ENCODE measurements at regions not wholly inside any gene's neighbourhood (a gene's known extent, or its start where the extent isn't known, plus 50 kb on each side); places are given as distances from the start of the nearest gene placed in this dataset.

DNA sequence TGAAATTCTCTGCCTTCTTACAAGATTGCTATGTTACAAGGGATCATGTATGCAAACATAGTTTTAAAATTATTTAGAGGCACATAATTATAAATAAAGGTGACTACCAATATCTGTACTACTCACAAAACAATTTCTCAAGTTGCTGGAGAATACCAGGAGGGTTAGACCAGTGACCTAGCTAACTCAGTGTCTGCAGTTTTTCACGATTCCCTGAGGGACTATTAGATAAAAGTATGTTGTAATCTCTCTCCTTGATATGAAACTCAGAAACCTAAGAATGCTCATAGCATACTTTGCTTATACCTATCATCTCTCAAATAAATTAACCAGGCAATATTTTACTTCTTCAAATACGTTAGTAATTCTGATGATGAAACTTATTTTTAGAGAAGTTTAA, 534.0 kb upstream of the ANKRD30A start:
- Mint-ChIP-seq H3K27ac (no peak overlapping the region), H3K4me3 (no peak overlapping the region), H3K4me1 (no peaks in the 10 kb centered on the region), H3K9me3 (peaks cover 3% of the 10 kb centered on the region), H3K36me3 (no peaks in the 10 kb centered on the region), H3K27me3 (no peaks in the 10 kb centered on the region)
- no peak for ATAC-seq (ENCODE audit: low read depth)
- DNase-seq (ENCODE audit: low spot score in 2 of 2) = no peak

DNA sequence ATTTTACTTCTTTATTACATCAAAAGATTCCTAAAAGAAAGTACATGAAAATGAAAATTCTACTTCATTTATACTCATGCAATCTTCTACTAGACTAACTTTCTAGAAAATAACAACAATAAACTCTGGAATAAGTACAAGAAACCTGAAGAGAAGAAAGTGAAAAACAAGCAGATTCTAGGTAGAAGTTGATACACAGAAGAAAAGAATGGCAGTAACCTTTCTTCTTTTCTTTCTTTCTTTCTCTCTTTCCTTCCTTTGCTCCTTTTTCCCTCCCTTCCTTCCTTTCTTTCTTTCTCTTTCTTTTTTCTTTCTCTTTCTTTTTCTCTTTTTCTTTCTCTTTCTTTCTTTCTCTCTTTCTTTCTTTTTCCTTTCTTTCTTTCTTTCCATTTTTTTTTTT, 541.7 kb upstream of the ANKRD30A start:
- ATAC-seq (ENCODE audit: low read depth) (no peak), DNase-seq (ENCODE audit: low spot score in 2 of 2) (no peak)
- Mint-ChIP-seq H3K36me3 (no peaks in the 10 kb centered on the region), H3K9me3 (peaks cover 5% of the 10 kb centered on the region), H3K27me3 (no peaks in the 10 kb centered on the region), H3K4me3 (no peak overlapping the region), H3K4me1 (no peaks in the 10 kb centered on the region), H3K27ac (no peak overlapping the region)

DNA sequence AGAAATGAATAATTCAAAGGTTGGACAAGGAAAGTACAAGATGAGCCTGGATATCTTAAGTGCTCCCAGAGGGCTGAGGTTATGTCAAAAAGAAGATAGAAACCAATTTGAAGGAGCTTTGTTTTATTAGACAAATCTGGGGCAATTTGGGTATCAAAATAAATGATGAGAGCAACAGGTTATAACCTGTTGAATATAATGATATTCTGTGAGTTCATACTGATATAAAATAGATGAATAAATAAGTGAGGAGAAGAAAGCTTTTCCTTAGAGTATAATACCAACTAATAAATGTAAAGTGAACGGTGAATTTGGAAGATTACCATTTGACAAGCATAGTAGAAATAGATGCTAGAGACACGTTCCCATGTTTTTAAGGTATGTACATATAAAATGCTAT, 544.2 kb upstream of the ANKRD30A start:
- Mint-ChIP-seq H3K4me1 (no peaks in the 10 kb centered on the region), H3K4me3 (no peak overlapping the region), H3K27ac (no peak overlapping the region), H3K36me3 (no peaks in the 10 kb centered on the region), H3K27me3 (peaks cover 3% of the 10 kb centered on the region), H3K9me3 (peaks cover 5% of the 10 kb centered on the region)
- ATAC-seq (ENCODE audit: low read depth) (no peak), DNase-seq (ENCODE audit: low spot score in 2 of 2) (no peak)

DNA sequence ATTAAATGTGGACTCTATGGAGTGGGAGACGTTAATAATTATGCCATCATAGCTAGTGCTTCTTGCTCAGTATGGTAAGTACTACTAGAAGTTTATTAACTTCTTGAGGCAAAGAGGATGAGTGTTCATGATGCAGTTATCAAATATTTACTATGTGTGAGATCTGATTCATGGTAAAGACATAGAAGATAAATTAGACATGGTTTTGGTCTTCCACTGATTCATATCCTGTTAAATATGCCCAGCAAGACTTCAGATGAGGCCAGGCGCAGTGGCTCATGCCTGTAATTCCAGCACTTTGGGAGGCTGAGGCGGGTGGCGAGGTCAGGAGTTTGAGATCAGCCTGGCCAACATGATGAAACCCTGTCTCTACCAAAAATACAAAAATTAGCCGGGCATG, 547.1 kb upstream of the ANKRD30A start:
- H3K36me3 Mint-ChIP-seq = no peaks in the 10 kb centered on the region
- no peak for DNase-seq (ENCODE audit: low spot score in 2 of 2)
- H3K4me1 Mint-ChIP-seq = no peaks in the 10 kb centered on the region
- peaks cover 3% of the 10 kb centered on the region for H3K27me3 Mint-ChIP-seq
- H3K27ac Mint-ChIP-seq = no peak overlapping the region
- no peak overlapping the region for H3K4me3 Mint-ChIP-seq
- peaks cover 3% of the 10 kb centered on the region for H3K9me3 Mint-ChIP-seq
- no peak for ATAC-seq (ENCODE audit: low read depth)

DNA sequence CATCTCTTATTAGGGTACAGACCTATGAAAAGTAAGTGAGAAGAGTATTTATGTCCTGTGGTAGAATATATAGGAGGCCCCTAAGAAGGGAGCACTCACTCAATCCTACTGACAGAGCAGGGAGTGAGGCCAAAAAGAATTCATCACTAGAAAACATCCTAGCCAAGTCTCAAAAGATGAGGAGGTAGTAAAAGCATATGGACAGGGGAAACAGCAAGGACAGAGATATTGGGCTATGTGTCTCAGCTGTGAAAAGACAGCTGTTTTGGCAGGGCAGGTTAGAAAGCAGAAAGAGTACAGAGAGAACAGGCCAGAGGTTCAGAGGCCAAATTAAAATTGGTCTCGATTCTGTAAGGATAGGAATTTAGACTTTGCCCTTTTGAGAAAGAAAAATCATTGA, 548.3 kb upstream of the ANKRD30A start:
- Mint-ChIP-seq H3K36me3 (no peaks in the 10 kb centered on the region), H3K9me3 (peaks cover 3% of the 10 kb centered on the region), H3K27me3 (peaks cover 3% of the 10 kb centered on the region), H3K4me1 (no peaks in the 10 kb centered on the region), H3K4me3 (no peak overlapping the region), H3K27ac (no peak overlapping the region)
- ATAC-seq (ENCODE audit: low read depth) (no peak), DNase-seq (ENCODE audit: low spot score in 2 of 2) (no peak)

DNA sequence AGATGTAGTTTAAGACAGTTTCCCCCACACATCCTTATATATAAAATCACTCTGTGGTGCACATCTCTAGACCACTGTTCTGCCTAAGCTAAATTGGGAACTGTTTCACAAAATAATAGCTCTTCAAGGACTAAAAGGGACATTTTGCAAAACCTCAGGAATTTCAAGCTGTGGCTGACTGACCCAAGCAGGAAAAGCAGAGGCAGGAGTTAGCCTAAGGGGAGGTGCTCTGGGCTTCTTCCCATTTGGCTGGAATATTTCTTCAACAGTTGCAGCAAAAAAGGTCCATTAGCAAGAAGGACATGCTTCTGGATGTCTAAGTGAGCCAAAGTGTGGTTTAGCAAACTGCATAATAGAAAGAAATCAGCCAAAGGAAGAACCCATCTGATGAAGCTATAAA, 551.2 kb upstream of the ANKRD30A start:
- H3K4me1 Mint-ChIP-seq = no peaks in the 10 kb centered on the region
- H3K4me3 Mint-ChIP-seq = no peak overlapping the region
- H3K27me3 Mint-ChIP-seq = peaks cover 3% of the 10 kb centered on the region
- DNase-seq (ENCODE audit: low spot score in 2 of 2) = no peak
- H3K36me3 Mint-ChIP-seq = no peaks in the 10 kb centered on the region
- no peak overlapping the region for H3K27ac Mint-ChIP-seq
- peaks cover 1% of the 10 kb centered on the region for H3K9me3 Mint-ChIP-seq
- no peak for ATAC-seq (ENCODE audit: low read depth)

DNA sequence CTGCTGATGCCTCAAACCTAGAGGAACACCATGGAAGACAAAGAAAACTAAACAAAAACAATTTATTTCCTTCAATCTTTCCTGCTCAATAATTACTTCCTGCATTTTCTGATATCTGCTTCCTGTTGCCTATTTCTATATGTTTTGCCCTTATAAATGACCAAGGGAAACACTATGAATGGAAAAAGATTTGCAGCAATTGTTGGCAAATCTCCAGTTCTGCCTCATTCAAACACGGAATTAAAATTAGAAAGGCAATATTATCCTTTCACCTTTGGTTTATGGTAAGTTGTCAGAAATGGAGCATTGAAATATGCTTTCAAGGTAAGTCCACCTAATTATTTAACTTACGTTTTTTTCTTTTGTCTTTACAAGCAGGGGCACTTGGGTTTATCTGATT, 552.2 kb upstream of the ANKRD30A start:
- Mint-ChIP-seq H3K4me1 (no peaks in the 10 kb centered on the region), H3K4me3 (no peak overlapping the region), H3K36me3 (no peaks in the 10 kb centered on the region), H3K27ac (no peak overlapping the region), H3K27me3 (peaks cover 3% of the 10 kb centered on the region), H3K9me3 (peaks cover 1% of the 10 kb centered on the region)
- DNase-seq (ENCODE audit: low spot score in 2 of 2) (no peak), ATAC-seq (ENCODE audit: low read depth) (no peak)

DNA sequence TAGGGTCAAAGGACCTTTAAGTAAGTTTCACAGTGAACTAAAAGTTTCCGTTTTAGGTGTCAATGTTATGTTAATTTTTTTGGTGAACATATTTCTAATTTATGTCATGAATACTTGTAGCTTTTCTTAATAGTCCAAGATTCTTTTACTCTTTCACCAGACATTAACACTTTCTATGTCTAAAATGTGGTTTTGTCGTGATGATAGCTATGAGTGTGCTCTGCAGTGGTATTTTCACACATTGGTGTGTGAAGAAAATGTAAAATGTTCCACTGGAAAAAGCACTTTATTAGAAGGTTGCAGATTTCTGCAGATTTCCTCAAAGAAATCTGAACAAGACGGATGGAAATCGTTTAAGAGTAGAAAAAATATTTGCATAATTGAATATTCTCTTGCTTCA, 561.0 kb upstream of the ANKRD30A start:
- no peak overlapping the region for H3K27ac Mint-ChIP-seq

DNA sequence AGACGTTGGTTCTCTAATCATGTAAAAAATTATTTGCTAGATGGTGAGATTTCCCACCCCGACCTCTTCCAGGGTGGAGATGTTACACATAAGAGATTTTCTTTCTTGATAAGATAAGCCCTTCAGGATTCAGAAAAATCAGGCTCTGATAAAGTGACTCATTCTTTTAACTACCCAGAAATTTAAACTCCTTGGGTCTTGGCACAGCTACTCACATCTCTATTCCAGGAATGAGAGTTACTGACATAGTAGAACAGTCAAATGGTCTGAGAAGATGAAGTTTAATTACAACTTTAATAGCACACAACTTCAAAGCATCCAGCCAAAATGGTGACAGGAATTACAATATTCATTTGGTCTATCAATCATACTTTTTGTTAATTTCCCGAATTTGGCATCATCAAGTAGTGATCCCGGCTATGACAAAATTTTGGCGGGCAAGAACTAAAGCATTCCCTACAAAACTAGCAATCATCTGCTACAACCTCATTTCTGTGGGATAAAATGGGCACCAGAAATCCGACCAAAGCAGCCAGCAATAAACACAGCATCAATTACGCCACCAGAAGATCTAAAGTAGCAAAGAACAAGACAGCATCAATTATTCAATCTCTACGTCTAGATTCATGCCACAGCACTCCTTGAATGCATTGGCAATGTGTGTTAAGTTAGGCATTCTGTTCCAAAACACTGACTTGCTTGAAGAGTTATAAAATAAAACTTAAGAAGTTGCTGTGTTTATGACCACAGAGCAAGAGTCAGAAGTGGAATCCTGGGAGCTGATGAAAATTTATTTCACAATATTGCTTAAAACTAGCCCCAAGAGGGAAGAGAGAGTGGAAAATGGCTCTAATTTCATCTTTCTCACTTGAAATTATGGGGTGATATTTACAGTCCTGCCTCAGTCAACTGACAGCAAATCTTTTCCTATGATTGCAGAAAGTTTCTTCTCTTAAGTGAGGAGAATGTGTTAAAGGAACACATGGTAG, 565.7 kb upstream of the ANKRD30A start:
- no peaks in the 10 kb centered on the region for H3K9me3 Mint-ChIP-seq
- no peak for ATAC-seq (ENCODE audit: low read depth)
- H3K36me3 Mint-ChIP-seq = no peaks in the 10 kb centered on the region
- no peak overlapping the region for H3K27ac Mint-ChIP-seq
- DNase-seq (ENCODE audit: low spot score in 2 of 2) = no peak
- H3K4me3 Mint-ChIP-seq = no peak overlapping the region
- H3K4me1 Mint-ChIP-seq = no peaks in the 10 kb centered on the region
- H3K27me3 Mint-ChIP-seq = no peaks in the 10 kb centered on the region

More for the DNA sequence above, 561.0 kb upstream of the ANKRD30A start:
- Mint-ChIP-seq H3K4me1 (no peaks in the 10 kb centered on the region), H3K4me3 (no peak overlapping the region), H3K27me3 (no peaks in the 10 kb centered on the region), H3K36me3 (no peaks in the 10 kb centered on the region), H3K9me3 (peaks cover 3% of the 10 kb centered on the region)
- DNase-seq (ENCODE audit: low spot score in 2 of 2) = no peak
- no peak for ATAC-seq (ENCODE audit: low read depth)

DNA sequence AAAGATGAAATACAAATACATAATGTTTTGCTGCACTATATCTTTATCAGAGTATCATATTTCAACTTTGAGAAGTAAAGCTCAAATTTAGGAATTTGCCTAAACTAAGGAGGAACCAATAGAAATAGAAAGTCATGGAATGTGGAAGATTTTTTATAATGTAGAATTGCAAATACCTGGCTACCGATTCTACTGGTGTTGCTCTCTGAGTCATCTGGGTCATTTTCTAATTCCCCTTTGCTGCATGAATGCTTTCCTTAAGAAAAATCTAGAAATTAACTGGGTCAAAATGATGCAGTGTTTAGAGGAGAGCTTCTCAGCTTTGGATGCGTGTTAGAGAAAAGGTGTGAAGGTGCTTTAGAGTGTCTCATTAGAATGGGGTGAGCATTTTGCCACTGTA, 568.9 kb upstream of the ANKRD30A start:
- no peaks in the 10 kb centered on the region for H3K36me3 Mint-ChIP-seq
- ATAC-seq (ENCODE audit: low read depth) (no peak), DNase-seq (ENCODE audit: low spot score in 2 of 2) (no peak)
- no peaks in the 10 kb centered on the region for H3K27me3 Mint-ChIP-seq
- H3K9me3 Mint-ChIP-seq = no peaks in the 10 kb centered on the region
- H3K27ac Mint-ChIP-seq = no peak overlapping the region
- no peaks in the 10 kb centered on the region for H3K4me1 Mint-ChIP-seq
- H3K4me3 Mint-ChIP-seq = no peak overlapping the region

DNA sequence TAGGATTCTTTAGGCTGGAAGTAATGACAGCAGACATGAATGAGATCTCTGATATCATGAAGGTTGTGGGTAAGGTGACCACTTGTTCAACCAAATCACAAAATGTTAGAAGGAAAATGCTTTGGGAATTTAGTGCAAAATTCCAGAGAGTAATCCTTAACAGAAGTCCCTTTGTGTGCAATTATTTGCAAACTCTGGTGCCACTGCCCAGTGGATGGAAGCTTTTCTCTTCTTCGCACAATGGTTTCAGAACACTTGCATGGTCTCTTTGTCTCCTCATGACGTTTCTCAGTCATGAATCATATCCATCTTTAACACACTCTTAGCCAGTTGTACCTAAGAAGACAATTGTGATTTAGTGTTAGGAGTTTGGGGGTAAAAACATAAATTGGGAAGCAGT, 570.4 kb upstream of the ANKRD30A start:
- no peak for DNase-seq (ENCODE audit: low spot score in 2 of 2)
- no peak for ATAC-seq (ENCODE audit: low read depth)
- H3K4me3 Mint-ChIP-seq = no peak overlapping the region
- no peaks in the 10 kb centered on the region for H3K36me3 Mint-ChIP-seq
- H3K9me3 Mint-ChIP-seq = no peaks in the 10 kb centered on the region
- H3K4me1 Mint-ChIP-seq = no peaks in the 10 kb centered on the region
- H3K27me3 Mint-ChIP-seq = no peaks in the 10 kb centered on the region
- H3K27ac Mint-ChIP-seq = no peak overlapping the region

DNA sequence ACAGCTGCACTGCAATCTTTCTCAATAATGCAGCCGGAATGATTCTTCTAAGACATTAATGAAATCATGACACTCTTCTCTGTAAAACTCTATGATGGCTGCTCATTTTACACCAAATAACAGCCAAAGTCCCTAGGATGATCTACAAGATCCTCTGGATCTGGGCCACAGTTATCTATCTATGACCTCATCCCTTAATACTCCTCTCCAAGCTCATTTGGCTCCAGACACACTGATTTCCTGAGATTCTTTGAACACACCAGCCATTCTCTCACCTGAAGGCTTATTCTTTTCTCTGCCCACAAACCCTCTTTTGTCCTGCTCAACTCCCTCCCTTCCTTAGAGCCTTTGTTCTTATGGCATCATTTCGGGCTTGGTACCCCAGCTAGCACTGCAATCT, 577.4 kb upstream of the ANKRD30A start:
- no peak for ATAC-seq (ENCODE audit: low read depth)
- Mint-ChIP-seq H3K27me3 (peaks cover 3% of the 10 kb centered on the region), H3K36me3 (no peaks in the 10 kb centered on the region), H3K4me3 (no peak overlapping the region), H3K9me3 (peaks cover 6% of the 10 kb centered on the region), H3K4me1 (no peaks in the 10 kb centered on the region), H3K27ac (no peak overlapping the region)
- DNase-seq (ENCODE audit: low spot score in 2 of 2) = no peak

DNA sequence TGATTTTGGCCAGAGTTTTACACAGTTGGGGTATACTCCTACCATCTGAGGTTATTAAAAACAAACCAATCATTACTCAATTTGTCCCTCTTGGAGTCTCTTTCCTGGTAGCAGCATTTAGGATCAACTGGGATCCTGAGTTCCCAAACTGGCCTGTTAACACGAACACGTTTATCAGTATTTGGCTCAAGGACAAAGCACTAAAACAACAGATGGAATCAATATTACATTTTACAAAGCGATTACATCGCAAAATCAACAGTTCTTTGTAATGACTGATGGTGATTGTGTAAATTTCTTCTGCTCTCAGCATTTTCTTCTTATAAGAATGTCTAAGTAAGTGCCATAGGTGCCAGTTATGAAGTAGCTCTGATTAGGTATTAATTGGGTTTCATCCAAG, 582.9 kb upstream of the ANKRD30A start:
- Mint-ChIP-seq H3K4me3 (no peak overlapping the region), H3K27ac (no peak overlapping the region), H3K9me3 (peaks cover 2% of the 10 kb centered on the region), H3K36me3 (no peaks in the 10 kb centered on the region), H3K27me3 (peaks cover 3% of the 10 kb centered on the region), H3K4me1 (peaks cover 2% of the 10 kb centered on the region)
- DNase-seq (ENCODE audit: low spot score in 2 of 2) = no peak
- no peak for ATAC-seq (ENCODE audit: low read depth)

DNA sequence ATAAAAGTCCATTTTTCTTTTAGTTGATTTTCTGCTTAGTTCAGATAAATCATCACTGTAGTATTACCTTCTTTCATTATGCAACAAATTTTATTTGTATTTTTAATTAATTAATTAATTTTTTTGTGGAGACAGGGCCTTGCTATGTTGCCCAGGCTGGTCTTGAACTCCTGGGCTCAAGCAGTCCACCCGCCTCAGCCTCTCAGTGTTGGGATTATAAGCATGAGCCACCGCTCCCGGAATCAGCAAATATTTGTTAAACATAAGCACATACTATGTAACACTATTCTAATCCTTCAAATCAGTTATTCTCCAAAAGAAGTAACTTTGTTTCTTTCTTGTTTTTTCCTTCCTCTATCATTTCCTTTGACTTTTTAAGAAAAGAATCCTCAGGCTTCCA, 584.8 kb upstream of the ANKRD30A start:
- Mint-ChIP-seq H3K27me3 (peaks cover 3% of the 10 kb centered on the region), H3K36me3 (no peaks in the 10 kb centered on the region), H3K9me3 (no peaks in the 10 kb centered on the region), H3K4me3 (no peak overlapping the region), H3K27ac (no peak overlapping the region), H3K4me1 (peaks cover 2% of the 10 kb centered on the region)
- DNase-seq (ENCODE audit: low spot score in 2 of 2) (no peak), ATAC-seq (ENCODE audit: low read depth) (no peak)

All from memory B cell (primary cell).